K562 (cell line): ENCODE measurements at regions not wholly inside any gene's neighbourhood (a gene's known extent, or its start where the extent isn't known, plus 50 kb on each side); places are given as distances from the start of the nearest gene placed in this dataset.

ENCODE experiments used
- BCL6 ChIP-seq: fragments of 250-450 bp; sonication (Bioruptor Pico); IDR thresholded peaks from 2 replicates; pipeline ENCODE4 v1.4.0; 2020
- DNMT1 ChIP-seq: fragments of 450-650 bp; IDR thresholded peaks from 2 replicates; pipeline ENCODE4 v1.6.1; 2016; ENCODE audit warnings: antibody characterized with exemption, mild to moderate bottlenecking
- EZH2 ChIP-seq: IDR thresholded peaks from 2 replicates; pipeline ENCODE4 v1.6.1; 2012; ENCODE audit warnings: low read depth, mild to moderate bottlenecking, inconsistent platforms, low read length, borderline replicate concordance
- NR2F6 ChIP-seq: fragments of 450-650 bp; formaldehyde crosslinking; IDR thresholded peaks from 2 replicates; pipeline ENCODE4 v1.4.0; 2020; ENCODE audit warnings: mild to moderate bottlenecking
- TF ChIP-seq, protein P1 (sequence below): sonication (generic); formaldehyde crosslinking; IDR thresholded peaks from 2 replicates; pipeline ENCODE4 v1.8.1; 2022; ENCODE audit warnings: missing genetic modification reagents
- TF ChIP-seq, protein P2 (sequence below), 2 experiments: fragments of 450-650 bp; formaldehyde crosslinking in 1 of 2; IDR thresholded peaks; 2 replicates each; pipeline versions ENCODE4 v1.4.0 to v1.6.1; 2014 to 2020; ENCODE audit warnings: mild to moderate bottlenecking in 2 of 2, borderline replicate concordance in 1 of 2, low read depth in 1 of 2
- TF ChIP-seq, protein P3 (sequence below), 2 experiments: IDR thresholded peaks; 2 replicates each; pipeline ENCODE4 v1.6.1; 2011; ENCODE audit warnings: borderline replicate concordance in 1 of 2, control low read depth in 1 of 2, low read depth in 1 of 2, low read length in 1 of 2, mild to moderate bottlenecking in 1 of 2, mixed read lengths in 1 of 2, moderate library complexity in 1 of 2; ENCODE audit not compliant: insufficient read depth in 1 of 2, insufficient read length in 1 of 2, poor library complexity in 1 of 2, severe bottlenecking in 1 of 2; ENCODE audit errors: extremely low read depth in 1 of 2

DNA sequence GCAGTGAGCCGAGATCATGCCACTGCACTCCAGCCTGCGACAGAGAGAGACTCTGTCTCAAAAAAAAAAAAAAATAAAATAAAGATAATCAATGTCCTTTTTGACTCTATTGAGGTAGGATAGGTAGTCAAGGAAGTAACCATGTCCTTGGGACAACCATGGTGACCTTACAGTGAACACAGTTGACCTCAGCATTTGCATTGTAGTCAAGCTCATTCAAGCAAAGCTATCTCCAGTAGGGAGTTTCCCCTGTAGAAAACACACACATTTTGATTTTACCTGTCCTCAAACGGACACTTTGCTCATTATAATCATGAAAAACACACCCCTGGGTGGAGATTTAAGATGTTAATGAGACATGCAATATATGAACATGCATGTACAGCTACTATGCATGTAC is 171.7 kb downstream of the KIF20B start:
- no peak for TF ChIP-seq EZH2
- no peak for TF ChIP-seq DNMT1
- no peak for TF ChIP-seq NR2F6
- TF ChIP-seq, protein P1, sequence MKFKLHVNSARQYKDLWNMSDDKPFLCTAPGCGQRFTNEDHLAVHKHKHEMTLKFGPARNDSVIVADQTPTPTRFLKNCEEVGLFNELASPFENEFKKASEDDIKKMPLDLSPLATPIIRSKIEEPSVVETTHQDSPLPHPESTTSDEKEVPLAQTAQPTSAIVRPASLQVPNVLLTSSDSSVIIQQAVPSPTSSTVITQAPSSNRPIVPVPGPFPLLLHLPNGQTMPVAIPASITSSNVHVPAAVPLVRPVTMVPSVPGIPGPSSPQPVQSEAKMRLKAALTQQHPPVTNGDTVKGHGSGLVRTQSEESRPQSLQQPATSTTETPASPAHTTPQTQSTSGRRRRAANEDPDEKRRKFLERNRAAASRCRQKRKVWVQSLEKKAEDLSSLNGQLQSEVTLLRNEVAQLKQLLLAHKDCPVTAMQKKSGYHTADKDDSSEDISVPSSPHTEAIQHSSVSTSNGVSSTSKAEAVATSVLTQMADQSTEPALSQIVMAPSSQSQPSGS (CRISPR knock-in tag), result no peak
- TF ChIP-seq, protein P2, sequence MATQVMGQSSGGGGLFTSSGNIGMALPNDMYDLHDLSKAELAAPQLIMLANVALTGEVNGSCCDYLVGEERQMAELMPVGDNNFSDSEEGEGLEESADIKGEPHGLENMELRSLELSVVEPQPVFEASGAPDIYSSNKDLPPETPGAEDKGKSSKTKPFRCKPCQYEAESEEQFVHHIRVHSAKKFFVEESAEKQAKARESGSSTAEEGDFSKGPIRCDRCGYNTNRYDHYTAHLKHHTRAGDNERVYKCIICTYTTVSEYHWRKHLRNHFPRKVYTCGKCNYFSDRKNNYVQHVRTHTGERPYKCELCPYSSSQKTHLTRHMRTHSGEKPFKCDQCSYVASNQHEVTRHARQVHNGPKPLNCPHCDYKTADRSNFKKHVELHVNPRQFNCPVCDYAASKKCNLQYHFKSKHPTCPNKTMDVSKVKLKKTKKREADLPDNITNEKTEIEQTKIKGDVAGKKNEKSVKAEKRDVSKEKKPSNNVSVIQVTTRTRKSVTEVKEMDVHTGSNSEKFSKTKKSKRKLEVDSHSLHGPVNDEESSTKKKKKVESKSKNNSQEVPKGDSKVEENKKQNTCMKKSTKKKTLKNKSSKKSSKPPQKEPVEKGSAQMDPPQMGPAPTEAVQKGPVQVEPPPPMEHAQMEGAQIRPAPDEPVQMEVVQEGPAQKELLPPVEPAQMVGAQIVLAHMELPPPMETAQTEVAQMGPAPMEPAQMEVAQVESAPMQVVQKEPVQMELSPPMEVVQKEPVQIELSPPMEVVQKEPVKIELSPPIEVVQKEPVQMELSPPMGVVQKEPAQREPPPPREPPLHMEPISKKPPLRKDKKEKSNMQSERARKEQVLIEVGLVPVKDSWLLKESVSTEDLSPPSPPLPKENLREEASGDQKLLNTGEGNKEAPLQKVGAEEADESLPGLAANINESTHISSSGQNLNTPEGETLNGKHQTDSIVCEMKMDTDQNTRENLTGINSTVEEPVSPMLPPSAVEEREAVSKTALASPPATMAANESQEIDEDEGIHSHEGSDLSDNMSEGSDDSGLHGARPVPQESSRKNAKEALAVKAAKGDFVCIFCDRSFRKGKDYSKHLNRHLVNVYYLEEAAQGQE (IDR thresholded peaks at IDR 0.05; ENCODE audit: borderline replicate concordance), result no peak
- TF ChIP-seq, protein P2 (CRISPR knock-in tag; IDR thresholded peaks at IDR 0.05; ENCODE audit: low read depth), result no peak
- TF ChIP-seq BCL6, result no peak
- TF ChIP-seq, protein P3, sequence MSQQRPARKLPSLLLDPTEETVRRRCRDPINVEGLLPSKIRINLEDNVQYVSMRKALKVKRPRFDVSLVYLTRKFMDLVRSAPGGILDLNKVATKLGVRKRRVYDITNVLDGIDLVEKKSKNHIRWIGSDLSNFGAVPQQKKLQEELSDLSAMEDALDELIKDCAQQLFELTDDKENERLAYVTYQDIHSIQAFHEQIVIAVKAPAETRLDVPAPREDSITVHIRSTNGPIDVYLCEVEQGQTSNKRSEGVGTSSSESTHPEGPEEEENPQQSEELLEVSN (IDR thresholded peaks at IDR 0.05; ENCODE audit: borderline replicate concordance in 1 of 2, extremely low read depth in 1 of 2, insufficient read depth in 1 of 2, insufficient read length in 1 of 2, low read depth in 1 of 2, low read length in 1 of 2, poor library complexity in 1 of 2, severe bottlenecking in 1 of 2), result no peak
